ENCODE measurements at regions not wholly inside any gene's neighbourhood (a gene's known extent, or its start where the extent isn't known, plus 50 kb on each side); places are given as distances from the start of the nearest gene placed in this dataset.

DNA sequence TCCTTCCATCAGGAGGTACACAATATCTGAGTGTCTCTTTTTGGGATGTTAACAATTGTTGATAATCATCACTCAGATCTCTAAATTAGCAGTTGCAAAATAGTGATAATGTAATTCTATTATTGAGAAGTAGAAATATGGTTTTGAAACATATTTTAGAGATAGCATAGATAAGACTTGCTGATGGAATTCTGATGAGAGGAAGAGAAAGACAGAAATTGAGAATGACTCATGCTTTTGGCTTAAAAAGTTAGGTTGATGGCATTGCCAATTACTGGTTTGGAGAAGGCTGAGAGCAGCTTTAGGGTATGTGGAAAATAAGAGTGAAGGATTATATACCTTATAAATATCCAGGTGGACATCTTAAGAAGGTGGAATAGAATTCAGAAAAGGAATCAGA is 106.4 kb upstream of the EDNRB start:
- DNase-seq (ENCODE audit: low spot score) (no peak), ATAC-seq (no peak)
- Mint-ChIP-seq H3K9me3 (peaks cover 9% of the 10 kb centered on the region; the same call in 2 of the 3 replicates), H3K36me3 (ENCODE audit: low read depth) (peaks cover 15% of the 10 kb centered on the region), H3K4me3 (no peak overlapping the region), H3K27ac (no peak overlapping the region), H3K27me3 (ENCODE audit: insufficient read depth, low read depth, poor library complexity) (peaks cover 2% of the 10 kb centered on the region), H3K4me1 (peaks cover 4% of the 10 kb centered on the region; the same call in 2 of the 3 replicates)
- Histone ChIP-seq H3K9me2 (ENCODE audit: insufficient read depth) (peaks cover 15% of the 10 kb centered on the region; the same call in 1 of the 2 replicates), H3K27ac (ENCODE audit: low read depth) (no peak overlapping the region), H3F3A (replicated peaks; ENCODE audit: low read depth) (no peaks in the 10 kb centered on the region), H3K4me3 (no peak overlapping the region), H2AFZ (no peak overlapping the region), H3K27me3 (ENCODE audit: insufficient read depth) (no peaks in the 10 kb centered on the region), H3K4me1 (ENCODE audit: insufficient read depth) (no peaks in the 10 kb centered on the region; the same call in 1 of the 2 replicates), H3K4me2 (no peak overlapping the region), H3K36me3 (ENCODE audit: insufficient read depth) (no peaks in the 10 kb centered on the region), H4K20me1 (replicated peaks; ENCODE audit: insufficient read depth) (no peaks in the 10 kb centered on the region), H3K79me2 (replicated peaks; ENCODE audit: insufficient read depth) (no peaks in the 10 kb centered on the region)
- TF ChIP-seq, protein P1, sequence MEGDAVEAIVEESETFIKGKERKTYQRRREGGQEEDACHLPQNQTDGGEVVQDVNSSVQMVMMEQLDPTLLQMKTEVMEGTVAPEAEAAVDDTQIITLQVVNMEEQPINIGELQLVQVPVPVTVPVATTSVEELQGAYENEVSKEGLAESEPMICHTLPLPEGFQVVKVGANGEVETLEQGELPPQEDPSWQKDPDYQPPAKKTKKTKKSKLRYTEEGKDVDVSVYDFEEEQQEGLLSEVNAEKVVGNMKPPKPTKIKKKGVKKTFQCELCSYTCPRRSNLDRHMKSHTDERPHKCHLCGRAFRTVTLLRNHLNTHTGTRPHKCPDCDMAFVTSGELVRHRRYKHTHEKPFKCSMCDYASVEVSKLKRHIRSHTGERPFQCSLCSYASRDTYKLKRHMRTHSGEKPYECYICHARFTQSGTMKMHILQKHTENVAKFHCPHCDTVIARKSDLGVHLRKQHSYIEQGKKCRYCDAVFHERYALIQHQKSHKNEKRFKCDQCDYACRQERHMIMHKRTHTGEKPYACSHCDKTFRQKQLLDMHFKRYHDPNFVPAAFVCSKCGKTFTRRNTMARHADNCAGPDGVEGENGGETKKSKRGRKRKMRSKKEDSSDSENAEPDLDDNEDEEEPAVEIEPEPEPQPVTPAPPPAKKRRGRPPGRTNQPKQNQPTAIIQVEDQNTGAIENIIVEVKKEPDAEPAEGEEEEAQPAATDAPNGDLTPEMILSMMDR (conservative IDR thresholded peaks at IDR 0.05; ENCODE audit: low read depth in 2 of 2): no peak
- TF ChIP-seq EZH2phosphoT487 (IDR thresholded peaks at IDR 0.05; ENCODE audit: unreplicated experiment): no peak
- no peak for TF ChIP-seq JUNB (IDR thresholded peaks at IDR 0.05; ENCODE audit: unreplicated experiment)
- TF ChIP-seq STAT1 (IDR thresholded peaks at IDR 0.05; ENCODE audit: unreplicated experiment): no peak
- TF ChIP-seq POLR2AphosphoS5 (IDR thresholded peaks at IDR 0.05; ENCODE audit: low read depth): no peak
- TF ChIP-seq ZNF331 (CRISPR knock-in tag; IDR thresholded peaks at IDR 0.05; ENCODE audit: low read depth): no peak
- no peak for TF ChIP-seq CREB1 (CRISPR knock-in tag; IDR thresholded peaks at IDR 0.05; ENCODE audit: low read depth)
- TF ChIP-seq, protein P2, sequence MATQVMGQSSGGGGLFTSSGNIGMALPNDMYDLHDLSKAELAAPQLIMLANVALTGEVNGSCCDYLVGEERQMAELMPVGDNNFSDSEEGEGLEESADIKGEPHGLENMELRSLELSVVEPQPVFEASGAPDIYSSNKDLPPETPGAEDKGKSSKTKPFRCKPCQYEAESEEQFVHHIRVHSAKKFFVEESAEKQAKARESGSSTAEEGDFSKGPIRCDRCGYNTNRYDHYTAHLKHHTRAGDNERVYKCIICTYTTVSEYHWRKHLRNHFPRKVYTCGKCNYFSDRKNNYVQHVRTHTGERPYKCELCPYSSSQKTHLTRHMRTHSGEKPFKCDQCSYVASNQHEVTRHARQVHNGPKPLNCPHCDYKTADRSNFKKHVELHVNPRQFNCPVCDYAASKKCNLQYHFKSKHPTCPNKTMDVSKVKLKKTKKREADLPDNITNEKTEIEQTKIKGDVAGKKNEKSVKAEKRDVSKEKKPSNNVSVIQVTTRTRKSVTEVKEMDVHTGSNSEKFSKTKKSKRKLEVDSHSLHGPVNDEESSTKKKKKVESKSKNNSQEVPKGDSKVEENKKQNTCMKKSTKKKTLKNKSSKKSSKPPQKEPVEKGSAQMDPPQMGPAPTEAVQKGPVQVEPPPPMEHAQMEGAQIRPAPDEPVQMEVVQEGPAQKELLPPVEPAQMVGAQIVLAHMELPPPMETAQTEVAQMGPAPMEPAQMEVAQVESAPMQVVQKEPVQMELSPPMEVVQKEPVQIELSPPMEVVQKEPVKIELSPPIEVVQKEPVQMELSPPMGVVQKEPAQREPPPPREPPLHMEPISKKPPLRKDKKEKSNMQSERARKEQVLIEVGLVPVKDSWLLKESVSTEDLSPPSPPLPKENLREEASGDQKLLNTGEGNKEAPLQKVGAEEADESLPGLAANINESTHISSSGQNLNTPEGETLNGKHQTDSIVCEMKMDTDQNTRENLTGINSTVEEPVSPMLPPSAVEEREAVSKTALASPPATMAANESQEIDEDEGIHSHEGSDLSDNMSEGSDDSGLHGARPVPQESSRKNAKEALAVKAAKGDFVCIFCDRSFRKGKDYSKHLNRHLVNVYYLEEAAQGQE (IDR thresholded peaks at IDR 0.05; ENCODE audit: unreplicated experiment): no peak
- TF ChIP-seq ZNF114 (CRISPR knock-in tag; IDR thresholded peaks at IDR 0.05): no peak
- TF ChIP-seq, protein P3, sequence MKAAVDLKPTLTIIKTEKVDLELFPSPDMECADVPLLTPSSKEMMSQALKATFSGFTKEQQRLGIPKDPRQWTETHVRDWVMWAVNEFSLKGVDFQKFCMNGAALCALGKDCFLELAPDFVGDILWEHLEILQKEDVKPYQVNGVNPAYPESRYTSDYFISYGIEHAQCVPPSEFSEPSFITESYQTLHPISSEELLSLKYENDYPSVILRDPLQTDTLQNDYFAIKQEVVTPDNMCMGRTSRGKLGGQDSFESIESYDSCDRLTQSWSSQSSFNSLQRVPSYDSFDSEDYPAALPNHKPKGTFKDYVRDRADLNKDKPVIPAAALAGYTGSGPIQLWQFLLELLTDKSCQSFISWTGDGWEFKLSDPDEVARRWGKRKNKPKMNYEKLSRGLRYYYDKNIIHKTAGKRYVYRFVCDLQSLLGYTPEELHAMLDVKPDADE (IDR thresholded peaks at IDR 0.05): no peak
- no peak for TF ChIP-seq NANOG (IDR thresholded peaks at IDR 0.05; ENCODE audit: borderline replicate concordance)
- no peak for TF ChIP-seq EZH2 (IDR thresholded peaks at IDR 0.05; ENCODE audit: low read depth, unreplicated experiment)
- TF ChIP-seq, protein P4, sequence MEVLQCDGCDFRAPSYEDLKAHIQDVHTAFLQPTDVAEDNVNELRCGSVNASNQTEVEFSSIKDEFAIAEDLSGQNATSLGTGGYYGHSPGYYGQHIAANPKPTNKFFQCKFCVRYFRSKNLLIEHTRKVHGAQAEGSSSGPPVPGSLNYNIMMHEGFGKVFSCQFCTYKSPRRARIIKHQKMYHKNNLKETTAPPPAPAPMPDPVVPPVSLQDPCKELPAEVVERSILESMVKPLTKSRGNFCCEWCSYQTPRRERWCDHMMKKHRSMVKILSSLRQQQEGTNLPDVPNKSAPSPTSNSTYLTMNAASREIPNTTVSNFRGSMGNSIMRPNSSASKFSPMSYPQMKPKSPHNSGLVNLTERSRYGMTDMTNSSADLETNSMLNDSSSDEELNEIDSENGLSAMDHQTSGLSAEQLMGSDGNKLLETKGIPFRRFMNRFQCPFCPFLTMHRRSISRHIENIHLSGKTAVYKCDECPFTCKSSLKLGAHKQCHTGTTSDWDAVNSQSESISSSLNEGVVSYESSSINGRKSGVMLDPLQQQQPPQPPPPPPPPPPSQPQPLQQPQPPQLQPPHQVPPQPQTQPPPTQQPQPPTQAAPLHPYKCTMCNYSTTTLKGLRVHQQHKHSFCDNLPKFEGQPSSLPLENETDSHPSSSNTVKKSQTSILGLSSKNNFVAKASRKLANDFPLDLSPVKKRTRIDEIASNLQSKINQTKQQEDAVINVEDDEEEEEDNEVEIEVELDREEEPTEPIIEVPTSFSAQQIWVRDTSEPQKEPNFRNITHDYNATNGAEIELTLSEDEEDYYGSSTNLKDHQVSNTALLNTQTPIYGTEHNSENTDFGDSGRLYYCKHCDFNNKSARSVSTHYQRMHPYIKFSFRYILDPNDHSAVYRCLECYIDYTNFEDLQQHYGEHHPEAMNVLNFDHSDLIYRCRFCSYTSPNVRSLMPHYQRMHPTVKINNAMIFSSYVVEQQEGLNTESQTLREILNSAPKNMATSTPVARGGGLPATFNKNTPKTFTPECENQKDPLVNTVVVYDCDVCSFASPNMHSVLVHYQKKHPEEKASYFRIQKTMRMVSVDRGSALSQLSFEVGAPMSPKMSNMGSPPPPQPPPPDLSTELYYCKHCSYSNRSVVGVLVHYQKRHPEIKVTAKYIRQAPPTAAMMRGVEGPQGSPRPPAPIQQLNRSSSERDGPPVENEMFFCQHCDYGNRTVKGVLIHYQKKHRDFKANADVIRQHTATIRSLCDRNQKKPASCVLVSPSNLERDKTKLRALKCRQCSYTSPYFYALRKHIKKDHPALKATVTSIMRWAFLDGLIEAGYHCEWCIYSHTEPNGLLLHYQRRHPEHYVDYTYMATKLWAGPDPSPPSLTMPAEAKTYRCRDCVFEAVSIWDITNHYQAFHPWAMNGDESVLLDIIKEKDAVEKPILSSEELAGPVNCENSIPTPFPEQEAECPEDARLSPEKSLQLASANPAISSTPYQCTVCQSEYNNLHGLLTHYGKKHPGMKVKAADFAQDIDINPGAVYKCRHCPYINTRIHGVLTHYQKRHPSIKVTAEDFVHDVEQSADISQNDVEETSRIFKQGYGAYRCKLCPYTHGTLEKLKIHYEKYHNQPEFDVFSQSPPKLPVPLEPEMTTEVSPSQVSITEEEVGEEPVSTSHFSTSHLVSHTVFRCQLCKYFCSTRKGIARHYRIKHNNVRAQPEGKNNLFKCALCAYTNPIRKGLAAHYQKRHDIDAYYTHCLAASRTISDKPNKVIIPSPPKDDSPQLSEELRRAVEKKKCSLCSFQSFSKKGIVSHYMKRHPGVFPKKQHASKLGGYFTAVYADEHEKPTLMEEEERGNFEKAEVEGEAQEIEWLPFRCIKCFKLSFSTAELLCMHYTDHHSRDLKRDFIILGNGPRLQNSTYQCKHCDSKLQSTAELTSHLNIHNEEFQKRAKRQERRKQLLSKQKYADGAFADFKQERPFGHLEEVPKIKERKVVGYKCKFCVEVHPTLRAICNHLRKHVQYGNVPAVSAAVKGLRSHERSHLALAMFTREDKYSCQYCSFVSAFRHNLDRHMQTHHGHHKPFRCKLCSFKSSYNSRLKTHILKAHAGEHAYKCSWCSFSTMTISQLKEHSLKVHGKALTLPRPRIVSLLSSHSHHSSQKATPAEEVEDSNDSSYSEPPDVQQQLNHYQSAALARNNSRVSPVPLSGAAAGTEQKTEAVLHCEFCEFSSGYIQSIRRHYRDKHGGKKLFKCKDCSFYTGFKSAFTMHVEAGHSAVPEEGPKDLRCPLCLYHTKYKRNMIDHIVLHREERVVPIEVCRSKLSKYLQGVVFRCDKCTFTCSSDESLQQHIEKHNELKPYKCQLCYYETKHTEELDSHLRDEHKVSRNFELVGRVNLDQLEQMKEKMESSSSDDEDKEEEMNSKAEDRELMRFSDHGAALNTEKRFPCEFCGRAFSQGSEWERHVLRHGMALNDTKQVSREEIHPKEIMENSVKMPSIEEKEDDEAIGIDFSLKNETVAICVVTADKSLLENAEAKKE (CRISPR knock-in tag; IDR thresholded peaks at IDR 0.05): no peak

All from GM23338 (cell line).